IPS-18a (cell line): ENCODE measurements at regions not wholly inside any gene's neighbourhood (a gene's known extent, or its start where the extent isn't known, plus 50 kb on each side); places are given as distances from the start of the nearest gene placed in this dataset.
"Not testable (repeated sequence)": the region's sequence is repeated elsewhere in the genome, so short reads cannot be mapped to it uniquely, and the experiment has no call there.

Experiments
- H3K27ac ChIP-seq: one replicate; pipeline ENCODE4 v1.5.1; 2013; ENCODE audit warnings: low read length
- H3K27me3 ChIP-seq: one replicate; pipeline ENCODE4 v1.6.1; 2013; ENCODE audit warnings: mild to moderate bottlenecking, low read length; ENCODE audit not compliant: control insufficient read depth, insufficient read depth
- H3K36me3 ChIP-seq: one replicate; pipeline ENCODE4 v1.6.1; 2013; ENCODE audit warnings: low read depth, low read length; ENCODE audit not compliant: control insufficient read depth
- H3K4me1 ChIP-seq: one replicate; pipeline ENCODE4 v1.6.1; 2013; ENCODE audit warnings: low read depth, low read length; ENCODE audit not compliant: control insufficient read depth
- H3K4me3 ChIP-seq: one replicate; pipeline ENCODE4 v1.5.1; 2013; ENCODE audit warnings: low read length
- H3K9ac ChIP-seq: one replicate; pipeline ENCODE4 v1.6.1; 2013; ENCODE audit warnings: mild to moderate bottlenecking, low read length, moderate library complexity
- H3K9me3 ChIP-seq: one replicate; pipeline ENCODE4 v1.6.1; 2013; ENCODE audit warnings: low read depth, low read length; ENCODE audit not compliant: control insufficient read depth

DNA sequence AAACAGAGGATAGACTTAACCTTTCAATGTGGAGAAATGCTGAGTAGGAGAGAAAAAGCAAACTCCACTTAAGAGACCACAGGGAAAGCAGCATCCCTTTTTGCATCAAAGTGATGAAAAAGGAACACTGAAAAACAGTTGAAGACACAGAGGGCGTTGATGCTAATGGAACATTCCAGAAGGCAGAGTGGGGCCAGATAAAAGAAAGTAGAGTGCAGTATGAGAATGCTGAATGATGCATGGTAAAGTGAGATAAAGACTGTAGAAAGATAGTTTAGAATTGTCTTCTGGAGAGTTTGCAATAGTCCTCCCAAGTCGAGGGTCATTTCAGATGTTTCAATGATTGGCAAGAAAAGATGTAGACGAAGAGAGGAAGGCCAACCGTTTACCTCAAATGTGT lies 574.3 kb downstream of the PRR16 start:
- Histone ChIP-seq H3K4me3 (no peak overlapping the region), H3K36me3 (no peaks in the 10 kb centered on the region), H3K9ac (no peak overlapping the region), H3K27ac (no peak overlapping the region), H3K27me3 (no peaks in the 10 kb centered on the region), H3K9me3 (no peaks in the 10 kb centered on the region), H3K4me1 (no peaks in the 10 kb centered on the region)

DNA sequence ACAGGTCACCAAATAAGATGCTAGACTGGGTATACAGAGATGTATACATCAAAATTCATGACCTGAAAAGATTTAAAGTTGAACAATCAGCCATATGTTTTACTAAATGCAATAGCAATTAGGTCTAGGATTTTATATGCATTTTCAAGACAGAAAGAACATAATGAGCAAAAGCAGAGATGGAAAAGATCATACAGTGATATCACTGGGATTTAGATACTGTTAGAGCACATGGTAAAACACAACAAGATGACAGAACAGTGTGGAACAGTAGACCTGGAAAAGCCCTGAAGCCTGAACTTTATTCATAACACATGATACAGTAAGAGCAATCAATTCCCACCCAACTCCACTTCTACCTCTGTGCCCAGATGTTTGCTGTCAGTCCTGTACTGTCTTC lies 585.9 kb downstream of the PRR16 start:
- H3K27me3 ChIP-seq: no peaks in the 10 kb centered on the region
- no peak overlapping the region for H3K4me3 ChIP-seq
- H3K27ac ChIP-seq: no peak overlapping the region
- no peaks in the 10 kb centered on the region for H3K4me1 ChIP-seq
- H3K9ac ChIP-seq: no peak overlapping the region
- H3K36me3 ChIP-seq: no peaks in the 10 kb centered on the region
- no peaks in the 10 kb centered on the region for H3K9me3 ChIP-seq

DNA sequence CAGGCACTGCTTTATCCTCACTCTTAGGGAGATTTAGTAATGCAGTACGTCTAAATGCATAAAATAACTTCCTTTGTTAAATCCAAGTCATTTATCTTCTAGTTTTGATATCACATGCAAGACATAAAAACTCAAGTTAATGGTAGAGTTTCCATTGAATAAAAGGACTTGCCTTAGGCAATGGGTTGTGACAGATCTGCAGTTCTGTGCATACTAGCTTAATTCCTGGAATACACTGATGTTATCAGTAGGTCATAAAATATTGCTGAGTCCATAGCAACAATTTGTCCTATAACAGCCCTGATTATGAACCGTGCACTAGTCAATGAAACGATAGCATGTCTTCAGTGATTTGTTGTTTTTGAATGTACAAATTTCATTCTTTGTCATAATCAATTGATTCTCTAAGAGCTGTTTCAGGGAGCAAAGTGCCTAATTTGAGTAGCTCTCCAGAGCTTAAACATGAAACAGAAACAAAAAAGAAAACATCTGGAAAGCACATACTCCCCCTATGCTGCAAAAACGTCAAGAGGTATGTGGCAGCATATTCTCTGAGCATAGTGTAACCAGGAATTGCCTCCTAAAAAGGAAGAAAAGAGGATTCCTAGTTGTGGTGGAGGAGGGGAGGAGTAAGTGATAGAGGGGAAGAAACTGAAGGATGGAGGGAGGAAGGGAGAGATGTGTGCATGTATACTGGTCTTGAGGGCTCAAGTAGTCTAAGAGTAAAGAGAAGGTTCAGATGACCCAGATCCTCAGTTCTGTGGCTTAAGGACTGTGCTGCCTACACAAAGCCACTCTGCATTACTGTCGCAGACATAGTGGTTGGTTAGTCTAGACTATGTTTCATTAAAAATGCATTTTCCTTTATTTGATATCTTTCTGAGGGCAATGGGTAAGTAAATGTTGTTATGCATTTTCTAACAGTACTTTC lies 589.2 kb downstream of the PRR16 start:
- Histone ChIP-seq H3K9ac (no peak overlapping the region), H3K4me1 (no peaks in the 10 kb centered on the region), H3K27ac (no peak overlapping the region), H3K4me3 (no peak overlapping the region), H3K36me3 (no peaks in the 10 kb centered on the region), H3K27me3 (no peaks in the 10 kb centered on the region), H3K9me3 (no peaks in the 10 kb centered on the region)

DNA sequence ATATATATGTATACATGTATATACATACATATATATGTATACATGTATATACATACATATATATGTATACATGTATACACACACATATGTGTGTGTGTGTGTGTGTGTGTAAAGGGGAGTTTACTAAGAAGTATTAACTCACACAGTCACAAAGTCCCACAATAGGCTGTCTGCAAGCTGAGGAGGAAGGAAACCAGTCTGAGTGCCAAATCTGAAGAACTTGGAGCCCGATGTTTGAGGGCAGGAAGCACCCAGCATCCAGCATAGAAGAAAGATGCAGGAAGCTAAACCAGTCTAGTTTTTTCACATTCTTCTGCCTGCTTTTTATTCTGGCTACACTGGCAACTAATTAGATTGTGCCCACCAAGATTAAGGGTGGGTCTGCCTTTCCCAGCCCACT lies 591.5 kb downstream of the PRR16 start:
- Histone ChIP-seq H3K9ac (no peak overlapping the region), H3K27me3 (no peaks in the 10 kb centered on the region), H3K4me1 (no peaks in the 10 kb centered on the region), H3K36me3 (no peaks in the 10 kb centered on the region), H3K9me3 (no peaks in the 10 kb centered on the region), H3K27ac (no peak overlapping the region), H3K4me3 (no peak overlapping the region)

DNA sequence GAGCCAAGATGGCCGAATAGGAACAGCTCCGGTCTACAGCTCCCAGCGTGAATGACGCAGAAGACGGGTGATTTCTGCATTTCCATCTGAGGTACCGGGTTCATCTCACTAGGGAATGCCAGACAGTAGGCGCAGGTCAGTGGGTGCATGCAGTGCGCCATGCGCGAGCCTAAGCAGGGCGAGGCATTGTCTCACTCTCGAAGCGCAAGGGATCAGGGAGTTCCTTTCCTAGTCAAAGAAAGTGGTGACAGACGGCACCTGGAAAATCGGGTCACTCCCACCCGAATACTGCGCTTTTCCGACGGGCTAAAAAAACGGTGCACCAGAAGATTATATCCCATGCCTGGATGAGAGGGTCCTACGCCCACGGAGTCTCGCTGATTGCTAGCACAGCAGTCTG lies 600.1 kb downstream of the PRR16 start:
- not testable (repeated sequence) for H3K9ac ChIP-seq, H3K27ac ChIP-seq, H3K4me3 ChIP-seq, H3K36me3 ChIP-seq, H3K4me1 ChIP-seq, H3K27me3 ChIP-seq, H3K9me3 ChIP-seq

DNA sequence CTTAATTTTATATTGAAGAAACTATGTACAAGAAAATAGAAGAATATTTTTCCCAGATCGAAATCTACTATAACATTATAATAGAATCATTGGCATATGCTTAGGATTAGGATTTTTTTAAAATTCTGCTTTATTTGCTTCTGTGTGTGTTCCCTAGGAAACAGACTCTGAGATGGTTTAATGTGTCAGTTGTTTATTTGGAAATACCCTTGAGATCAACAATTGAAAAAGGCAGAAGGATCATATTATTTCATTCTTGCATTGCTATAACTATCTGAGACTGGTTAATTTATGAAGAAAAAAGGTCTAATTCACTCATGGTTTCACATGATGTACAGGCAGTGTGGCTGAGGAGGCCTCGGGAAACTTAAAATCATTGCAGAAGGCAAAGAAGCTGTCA lies 622.6 kb downstream of the PRR16 start:
- no peak overlapping the region for H3K27ac ChIP-seq
- H3K9ac ChIP-seq: no peak overlapping the region
- no peaks in the 10 kb centered on the region for H3K36me3 ChIP-seq
- no peak overlapping the region for H3K4me3 ChIP-seq
- no peaks in the 10 kb centered on the region for H3K9me3 ChIP-seq
- H3K4me1 ChIP-seq: no peaks in the 10 kb centered on the region
- no peaks in the 10 kb centered on the region for H3K27me3 ChIP-seq

DNA sequence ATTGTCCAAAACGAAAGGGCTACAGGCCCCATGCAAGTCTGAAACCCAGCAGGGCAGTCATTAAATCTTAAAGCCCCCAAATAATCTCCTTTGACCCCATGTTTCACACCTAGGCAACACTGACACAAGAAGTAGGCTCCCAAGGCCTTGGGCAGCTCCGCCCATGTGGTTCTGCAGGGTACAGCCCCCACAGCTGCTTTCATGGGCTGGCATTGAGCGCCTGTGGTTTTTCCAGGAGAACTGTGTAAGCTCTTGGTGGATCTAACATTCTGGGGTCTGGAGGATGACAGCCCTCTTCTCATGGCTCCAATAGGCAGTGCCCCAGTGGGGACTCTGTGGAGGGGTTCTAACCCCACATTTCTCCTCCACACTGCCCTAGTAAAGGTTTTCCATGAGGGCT lies 623.5 kb downstream of the PRR16 start:
- Histone ChIP-seq H3K9me3 (no peaks in the 10 kb centered on the region), H3K36me3 (no peaks in the 10 kb centered on the region), H3K27ac (no peak overlapping the region), H3K9ac (no peak overlapping the region), H3K27me3 (no peaks in the 10 kb centered on the region), H3K4me1 (no peaks in the 10 kb centered on the region), H3K4me3 (no peak overlapping the region)

DNA sequence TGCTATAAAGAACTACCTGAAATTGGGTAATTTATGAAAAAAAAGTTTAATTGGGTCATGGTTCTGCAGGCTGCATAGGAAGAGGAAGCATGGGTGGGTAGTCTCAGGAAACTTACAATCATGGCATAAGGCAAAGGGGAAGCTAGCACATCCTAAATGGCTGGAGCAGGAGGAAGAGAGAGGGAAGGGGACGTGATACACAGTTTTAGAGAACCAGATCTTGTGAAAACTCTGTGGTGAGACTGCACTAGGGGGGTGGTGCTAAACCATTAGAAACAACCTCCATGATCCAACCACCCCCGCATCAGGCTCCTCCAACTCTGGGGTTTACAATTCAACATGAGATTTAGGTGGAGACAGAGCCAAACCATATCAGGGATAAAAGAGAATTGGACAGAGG lies 624.2 kb downstream of the PRR16 start:
- no peaks in the 10 kb centered on the region for H3K4me1 ChIP-seq
- no peak overlapping the region for H3K9ac ChIP-seq
- no peaks in the 10 kb centered on the region for H3K27me3 ChIP-seq
- no peak overlapping the region for H3K27ac ChIP-seq
- no peaks in the 10 kb centered on the region for H3K9me3 ChIP-seq
- no peak overlapping the region for H3K4me3 ChIP-seq
- H3K36me3 ChIP-seq: no peaks in the 10 kb centered on the region

DNA sequence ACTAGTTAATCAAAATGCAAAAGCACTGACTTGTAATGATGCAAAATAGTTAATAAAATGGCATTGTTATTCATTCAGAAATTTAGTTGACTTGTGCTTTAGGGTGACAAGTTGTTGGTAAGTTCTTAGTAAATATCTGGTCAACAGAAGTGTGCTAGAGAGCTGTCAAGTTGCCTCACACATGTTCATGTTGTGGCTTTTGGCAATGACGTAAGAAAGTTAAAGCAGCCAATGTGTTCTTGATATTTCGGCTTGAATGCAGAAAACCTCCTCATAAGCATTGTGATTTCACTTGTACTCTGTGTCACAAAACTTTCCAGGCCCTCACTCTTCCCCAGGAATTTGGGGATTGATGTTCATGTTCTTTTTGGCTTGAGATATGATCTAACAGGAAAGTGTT lies 626.7 kb downstream of the PRR16 start:
- Histone ChIP-seq H3K4me3 (no peak overlapping the region), H3K9me3 (no peaks in the 10 kb centered on the region), H3K9ac (no peak overlapping the region), H3K36me3 (no peaks in the 10 kb centered on the region), H3K27ac (no peak overlapping the region), H3K4me1 (no peaks in the 10 kb centered on the region), H3K27me3 (no peaks in the 10 kb centered on the region)

DNA sequence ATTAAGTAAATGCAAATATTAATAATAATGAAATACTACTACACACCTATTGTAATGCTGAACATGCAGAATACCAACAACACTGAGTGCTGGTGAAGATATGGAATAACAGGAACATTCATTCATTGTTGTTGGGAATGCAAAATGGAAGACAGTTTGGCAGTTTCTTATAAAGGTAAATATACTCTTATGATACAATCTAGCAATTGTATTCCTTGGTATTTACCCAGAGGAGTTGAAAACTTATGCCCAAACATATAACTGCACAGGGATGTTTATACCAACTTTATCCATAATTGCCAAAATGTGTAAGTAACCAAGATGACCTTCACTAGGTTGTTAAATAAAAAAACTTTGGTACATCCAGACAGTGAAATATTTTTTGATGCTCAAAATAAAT lies 636.8 kb downstream of the PRR16 start:
- no peak overlapping the region for H3K4me3 ChIP-seq
- H3K27ac ChIP-seq: no peak overlapping the region
- no peaks in the 10 kb centered on the region for H3K4me1 ChIP-seq
- no peaks in the 10 kb centered on the region for H3K36me3 ChIP-seq
- no peaks in the 10 kb centered on the region for H3K9me3 ChIP-seq
- H3K9ac ChIP-seq: no peak overlapping the region
- H3K27me3 ChIP-seq: no peaks in the 10 kb centered on the region

DNA sequence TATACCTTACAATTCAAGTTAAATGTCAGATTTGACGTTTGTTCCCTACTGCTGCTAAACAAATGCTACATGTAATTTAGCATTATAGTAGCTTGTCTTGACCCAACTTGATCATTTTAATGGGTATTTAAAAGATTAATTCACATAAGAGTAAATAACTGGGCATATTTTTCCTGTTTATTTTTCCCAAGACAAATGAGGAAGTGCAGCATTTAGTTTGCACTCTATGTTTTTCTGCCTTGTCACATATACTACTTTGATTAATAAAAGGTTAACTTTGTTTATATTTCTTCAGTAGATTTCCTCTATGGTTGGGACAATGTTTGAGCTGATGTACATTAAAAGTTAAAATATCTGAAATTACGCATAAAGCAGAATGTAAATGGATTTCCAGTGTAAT lies 641.8 kb downstream of the PRR16 start:
- no peaks in the 10 kb centered on the region for H3K4me1 ChIP-seq
- H3K36me3 ChIP-seq: no peaks in the 10 kb centered on the region
- no peak overlapping the region for H3K9ac ChIP-seq
- no peaks in the 10 kb centered on the region for H3K27me3 ChIP-seq
- no peaks in the 10 kb centered on the region for H3K9me3 ChIP-seq
- no peak overlapping the region for H3K27ac ChIP-seq
- no peak overlapping the region for H3K4me3 ChIP-seq
